Body of pancreas (tissue), 4 donors: ENCODE measurements at regions not wholly inside any gene's neighbourhood (a gene's known extent, or its start where the extent isn't known, plus 50 kb on each side); places are given as distances from the start of the nearest gene placed in this dataset.

Source experiments
- CTCF ChIP-seq, 7 experiments: fragments of 450-650 bp in 4 of 7; fragments of 200-600 bp in 3 of 7; sonication (generic) in 3 of 7; IDR thresholded peaks; one replicate each; pipeline ENCODE4 v1.5.1; 2016 to 2019; ENCODE audit warnings: antibody characterized with exemption in 7 of 7
- POLR2A ChIP-seq, 3 donors: fragments of 450-650 bp; IDR thresholded peaks; one replicate each; pipeline ENCODE4 v1.6.1; 2016; ENCODE audit warnings: antibody characterized with exemption in 3 of 3, mild to moderate bottlenecking in 2 of 3

DNA sequence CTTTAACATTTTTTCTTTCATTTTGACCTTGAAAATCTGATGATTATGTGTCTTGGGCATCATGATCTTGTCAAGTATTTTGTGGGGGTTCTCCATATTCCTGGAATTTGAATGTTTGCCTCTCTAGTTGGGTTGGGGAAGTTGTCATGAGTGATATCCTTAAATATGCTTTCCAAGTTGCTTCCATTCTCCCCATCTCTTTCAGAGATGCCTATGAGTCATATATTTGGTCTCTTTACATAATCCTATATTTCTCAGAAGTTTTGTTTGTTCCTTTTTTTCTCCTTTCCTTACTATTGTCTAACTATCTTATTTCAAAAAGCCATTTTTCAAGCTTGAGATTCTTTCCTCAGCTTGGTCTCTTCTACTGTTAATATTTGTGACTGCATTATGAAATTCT, 69.0 kb upstream of the CCDC80 start:
- no peak for TF ChIP-seq CTCF (IDR thresholded peaks at IDR 0.05)
- TF ChIP-seq POLR2A (IDR thresholded peaks at IDR 0.05) = no peak
